Endothelial cell of umbilical vein (primary cell): ENCODE measurements at regions not wholly inside any gene's neighbourhood (a gene's known extent, or its start where the extent isn't known, plus 50 kb on each side); places are given as distances from the start of the nearest gene placed in this dataset.

Experiments used
- BruUV-seq: library from RNA; stranded (reverse); fragments of 400-500 nt; replicated peaks from 2 replicates; lab custom pipeline; 2021; lab: Mats Ljungman, UMichigan
- CTCF ChIA-PET: fragments of 300-600, 350-600 bp; sonication (Branson Sonifier 250); formaldehyde crosslinking; loops from one replicate; lab custom pipeline; 2021; ENCODE audit warnings: antibody characterized with exemption, inconsistent platforms; lab: Charles Lee
- POLR2A ChIA-PET: fragments of 300-600, 350-600 bp; sonication (Branson Sonifier 250); formaldehyde crosslinking; loops from one replicate; lab custom pipeline; 2021; ENCODE audit warnings: antibody characterized with exemption, inconsistent platforms; lab: Charles Lee
- DNase-seq: peaks from one replicate; pipeline ENCODE4 v3.0.0-alpha.2; 2011; ENCODE audit warnings: low read depth, low spot score
- FAIRE-seq: peaks from 2 replicates; lab custom pipeline; 2011; peaks lifted over from hg19 to GRCh38; lab: Jason Lieb, UNC
- H2AFZ ChIP-seq: 2 replicates; pipeline ENCODE4 v1.6.0; 2012; ENCODE audit warnings: low read depth, low read length, control low read depth, inconsistent platforms
- H3K27ac ChIP-seq: 2 replicates; pipeline ENCODE4 v1.5.1; 2011; ENCODE audit warnings: low read depth, mild to moderate bottlenecking, control low read depth, low read length, moderate library complexity; ENCODE audit not compliant: insufficient read depth
- H3K27me3 ChIP-seq, 2 experiments: 2 replicates each; pipeline versions ENCODE4 v1.6.0 to v1.6.1; 2011; ENCODE audit warnings: low read length in 2 of 2, mixed read lengths in 1 of 2; ENCODE audit not compliant: control insufficient read depth in 2 of 2, insufficient read depth in 2 of 2
- H3K36me3 ChIP-seq, 2 experiments: 2 replicates in 1 of 2; 3 replicates in 1 of 2; pipeline ENCODE4 v1.5.1; 2011; ENCODE audit warnings: low read length in 2 of 2, mild to moderate bottlenecking in 1 of 2, moderate library complexity in 1 of 2; ENCODE audit not compliant: control insufficient read depth in 2 of 2, insufficient read depth in 2 of 2; ENCODE audit errors: extremely low read depth in 1 of 2
- H3K4me1 ChIP-seq: 3 replicates; pipeline ENCODE4 v1.5.1; 2011; ENCODE audit warnings: mild to moderate bottlenecking, low read length; ENCODE audit not compliant: control insufficient read depth, insufficient read depth; ENCODE audit errors: extremely low read depth
- H3K4me2 ChIP-seq: 2 replicates; pipeline ENCODE4 v1.6.1; 2011; ENCODE audit warnings: low read length, control low read depth, mixed read lengths; ENCODE audit not compliant: insufficient read depth
- H3K4me3 ChIP-seq, 3 experiments: fragments of 200-600 bp in 1 of 3; sonication (generic), shearing (Covaris generic) in 1 of 3; replicated peaks in 1 of 3; 2 replicates each; pipeline ENCODE4 v1.5.1; 2011 to 2016; ENCODE audit warnings: control low read depth in 3 of 3, low read length in 3 of 3, mild to moderate bottlenecking in 2 of 3, inconsistent platforms in 1 of 3, low read depth in 1 of 3, moderate library complexity in 1 of 3; ENCODE audit not compliant: insufficient read depth in 1 of 3
- H3K79me2 ChIP-seq: 2 replicates; pipeline ENCODE4 v1.6.0; 2012; ENCODE audit warnings: low read length, inconsistent platforms; ENCODE audit not compliant: control insufficient read depth, insufficient read depth
- H3K9ac ChIP-seq: replicated peaks from 2 replicates; pipeline ENCODE3; 2011; ENCODE audit warnings: low read length, control low read depth; ENCODE audit not compliant: insufficient read depth; ENCODE audit errors: extremely low read depth
- H3K9me1 ChIP-seq: replicated peaks from 3 replicates; pipeline ENCODE4 v1.6.0; 2011; ENCODE audit warnings: mild to moderate bottlenecking, low read length; ENCODE audit not compliant: control insufficient read depth, insufficient read depth; ENCODE audit errors: extremely low read depth
- H3K9me3 ChIP-seq: replicated peaks from 2 replicates; pipeline ENCODE4 v1.5.1; 2012; ENCODE audit warnings: low read length, inconsistent platforms; ENCODE audit not compliant: control insufficient read depth, insufficient read depth
- H4K20me1 ChIP-seq: replicated peaks from 2 replicates; pipeline ENCODE3; 2011; ENCODE audit warnings: mild to moderate bottlenecking, low read length; ENCODE audit not compliant: control insufficient read depth, insufficient read depth; ENCODE audit errors: extremely low read depth
- EZH2 ChIP-seq: IDR thresholded peaks from 2 replicates; pipeline ENCODE4 v1.6.1; 2012; ENCODE audit warnings: borderline replicate concordance, low read depth, mild to moderate bottlenecking, moderate library complexity, low read length, inconsistent platforms; ENCODE audit not compliant: severe bottlenecking
- FOS ChIP-seq: IDR thresholded peaks from 2 replicates; pipeline ENCODE4 v1.6.1; 2011; ENCODE audit warnings: mild to moderate bottlenecking, low read length, moderate library complexity, borderline replicate concordance; ENCODE audit not compliant: insufficient read depth
- GATA2 ChIP-seq: IDR thresholded peaks from 2 replicates; pipeline ENCODE4 v1.7.0; 2011; ENCODE audit warnings: low read depth, mild to moderate bottlenecking, moderate library complexity, mixed read lengths, low read length; ENCODE audit not compliant: insufficient read length, insufficient read depth
- JUN ChIP-seq: IDR thresholded peaks from 2 replicates; pipeline ENCODE4 v1.6.1; 2011; ENCODE audit warnings: borderline replicate concordance, low read depth; ENCODE audit not compliant: insufficient read length, insufficient read depth
- MAX ChIP-seq: IDR thresholded peaks from 2 replicates; pipeline ENCODE4 v1.6.1; 2011; ENCODE audit not compliant: insufficient read depth, insufficient read length
- MYC ChIP-seq: IDR thresholded peaks from one replicate; pipeline ENCODE4 v1.6.1; 2011; ENCODE audit warnings: mild to moderate bottlenecking, low read depth, low read length
- POLR2A ChIP-seq: IDR thresholded peaks from 2 replicates; pipeline ENCODE4 v1.6.1; 2012; ENCODE audit warnings: low read depth, mild to moderate bottlenecking, control low read depth, low read length
- POLR2AphosphoS5 ChIP-seq: IDR thresholded peaks from 2 replicates; pipeline ENCODE4 v1.6.1; 2012; ENCODE audit warnings: low read depth, mild to moderate bottlenecking, control low read depth, low read length, moderate library complexity; ENCODE audit not compliant: insufficient read depth
- dilution Hi-C: fragments of 300-500 bp; cut with MboI; formaldehyde crosslinking; loops from one replicate; pipeline ENCODE4 v1.15.0; 2019; ENCODE audit warnings: low sequenced_read_pairs; ENCODE audit not compliant: extremely low pct_ligation_motif_present
- intact Hi-C: fragments of 100-400 bp; cut with micrococcal nuclease; formaldehyde crosslinking; loops from one replicate; pipeline ENCODE4 v1.10.0; 2022
- TF ChIP-seq, protein P1 (sequence below), 2 donors: IDR thresholded peaks; 1 replicate in 1 of 2; 2 replicates in 1 of 2; pipeline ENCODE4 v1.5.1; 2011; ENCODE audit warnings: low read length in 2 of 2, mild to moderate bottlenecking in 2 of 2, moderate library complexity in 2 of 2, control low read depth in 1 of 2, inconsistent platforms in 1 of 2, low read depth in 1 of 2; ENCODE audit not compliant: insufficient read depth in 1 of 2; ENCODE audit errors: extremely low read depth in 1 of 2

DNA sequence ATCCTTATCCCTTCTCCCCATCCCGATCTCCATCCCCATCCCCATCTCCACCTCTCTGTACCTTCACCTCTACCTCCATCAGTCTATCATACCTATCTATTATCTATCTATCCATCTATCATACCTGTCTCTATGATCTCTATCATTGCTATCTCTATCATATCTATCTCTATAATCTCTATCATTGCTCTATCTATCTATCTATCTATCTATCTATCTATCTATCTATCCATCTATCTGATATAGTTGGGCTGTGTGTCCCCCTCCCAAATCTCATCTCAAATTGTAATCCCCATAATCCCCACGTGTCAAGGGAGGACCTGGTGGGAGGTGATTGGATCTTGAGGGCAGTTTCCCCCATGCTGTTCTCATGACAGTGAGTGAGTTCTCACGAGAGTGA, 97.9 kb upstream of the PAXBP1 start:
- Histone ChIP-seq H3K79me2 (no peaks in the 10 kb centered on the region), H3K9me3 (no peaks in the 10 kb centered on the region), H3K9ac (no peak overlapping the region), H3K27ac (no peak overlapping the region), H3K4me3 (no peak overlapping the region), H3K9me1 (no peaks in the 10 kb centered on the region), H4K20me1 (no peaks in the 10 kb centered on the region), H2AFZ (no peak overlapping the region), H3K4me1 (no peaks in the 10 kb centered on the region), H3K27me3 (peaks cover 0 to 3% of the 10 kb centered on the region in 2 experiments), H3K4me2 (no peak overlapping the region), H3K36me3 (no peaks in the 10 kb centered on the region)
- ChIA-PET CTCF (no interaction called here), POLR2A (no interaction called here)
- dilution Hi-C loops (no loop called here), intact Hi-C loops (no loop called here)
- DNase-seq (no peak), FAIRE-seq (no peak)
- TF ChIP-seq POLR2AphosphoS5 (no peak), POLR2A (no peak), GATA2 (no peak), JUN (no peak), FOS (no peak), MYC (no peak), MAX (no peak), EZH2 (no peak)
- TF ChIP-seq, protein P1, sequence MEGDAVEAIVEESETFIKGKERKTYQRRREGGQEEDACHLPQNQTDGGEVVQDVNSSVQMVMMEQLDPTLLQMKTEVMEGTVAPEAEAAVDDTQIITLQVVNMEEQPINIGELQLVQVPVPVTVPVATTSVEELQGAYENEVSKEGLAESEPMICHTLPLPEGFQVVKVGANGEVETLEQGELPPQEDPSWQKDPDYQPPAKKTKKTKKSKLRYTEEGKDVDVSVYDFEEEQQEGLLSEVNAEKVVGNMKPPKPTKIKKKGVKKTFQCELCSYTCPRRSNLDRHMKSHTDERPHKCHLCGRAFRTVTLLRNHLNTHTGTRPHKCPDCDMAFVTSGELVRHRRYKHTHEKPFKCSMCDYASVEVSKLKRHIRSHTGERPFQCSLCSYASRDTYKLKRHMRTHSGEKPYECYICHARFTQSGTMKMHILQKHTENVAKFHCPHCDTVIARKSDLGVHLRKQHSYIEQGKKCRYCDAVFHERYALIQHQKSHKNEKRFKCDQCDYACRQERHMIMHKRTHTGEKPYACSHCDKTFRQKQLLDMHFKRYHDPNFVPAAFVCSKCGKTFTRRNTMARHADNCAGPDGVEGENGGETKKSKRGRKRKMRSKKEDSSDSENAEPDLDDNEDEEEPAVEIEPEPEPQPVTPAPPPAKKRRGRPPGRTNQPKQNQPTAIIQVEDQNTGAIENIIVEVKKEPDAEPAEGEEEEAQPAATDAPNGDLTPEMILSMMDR (IDR thresholded peaks at IDR 0.05; ENCODE audit: extremely low read depth in 1 of 2, insufficient read depth in 1 of 2, low read depth in 1 of 2, low read length in 2 of 2) = no peak
- no TSS peak for BruUV-seq
